Ectodermal cell (in vitro differentiated cells): ENCODE measurements at regions not wholly inside any gene's neighbourhood (a gene's known extent, or its start where the extent isn't known, plus 50 kb on each side); places are given as distances from the start of the nearest gene placed in this dataset.

Source experiments
- H3K27ac ChIP-seq: 2 replicates; pipeline ENCODE4 v1.7.0; 2013; ENCODE audit warnings: mild to moderate bottlenecking, low read depth, low read length; ENCODE audit not compliant: insufficient read depth, poor library complexity, severe bottlenecking
- H3K27me3 ChIP-seq: 2 replicates; pipeline ENCODE4 v1.7.0; 2013; ENCODE audit warnings: mild to moderate bottlenecking, low read length; ENCODE audit not compliant: insufficient read depth, control insufficient read depth, poor library complexity, severe bottlenecking
- H3K36me3 ChIP-seq: one replicate; pipeline ENCODE4 v1.7.0; 2013; ENCODE audit warnings: low read length; ENCODE audit not compliant: control insufficient read depth, insufficient read depth
- H3K4me1 ChIP-seq: one replicate; pipeline ENCODE4 v1.7.0; 2013; ENCODE audit warnings: low read length; ENCODE audit not compliant: control insufficient read depth, insufficient read depth
- H3K4me3 ChIP-seq: 2 replicates; pipeline ENCODE4 v1.7.0; 2013; ENCODE audit warnings: low read depth, low read length, control low read depth; ENCODE audit not compliant: insufficient read depth
- H3K9me3 ChIP-seq: 2 replicates; pipeline ENCODE4 v1.7.0; 2013; ENCODE audit warnings: mild to moderate bottlenecking, low read length, moderate library complexity; ENCODE audit not compliant: control insufficient read depth
- WGBS, 2 experiments: methylation state at CpG; one replicate each; pipeline ENCODE4 v1.1.7; 2013; ENCODE audit warnings: missing lambda C conversion rate in 2 of 2; 5-methylcytosine and 5-hydroxymethylcytosine counted together

- no peak overlapping the region for H3K27ac ChIP-seq
These were observed 384.3 kb upstream of the ID2 start for GRCh38 chr2:8297376-8298231.

GRCh38 chr2:8298783-8299182 is 383.1 kb upstream of the ID2 start:
- H3K36me3 ChIP-seq: no peaks in the 10 kb centered on the region
- H3K27me3 ChIP-seq: no peaks in the 10 kb centered on the region
- 91 to 97% methylated on average over 3 of the region's 3 CpGs for WGBS, 2 experiments

More at GRCh38 chr2:8297376-8298231, 384.3 kb upstream of the ID2 start:
- 95 to 96% methylated on average over 8 of the region's 8 CpGs for WGBS, 2 experiments
- no peak overlapping the region for H3K4me3 ChIP-seq
- H3K36me3 ChIP-seq: no peaks in the 10 kb centered on the region
- no peaks in the 10 kb centered on the region for H3K9me3 ChIP-seq
- no peaks in the 10 kb centered on the region for H3K27me3 ChIP-seq
- H3K4me1 ChIP-seq: no peaks in the 10 kb centered on the region

GRCh38 chr2:8300216-8300615 is 381.6 kb upstream of the ID2 start:
- no peaks in the 10 kb centered on the region for H3K9me3 ChIP-seq
- H3K4me1 ChIP-seq: no peaks in the 10 kb centered on the region
- H3K36me3 ChIP-seq: no peaks in the 10 kb centered on the region
- WGBS, 2 experiments: 54 to 59% methylated on average over 5 of the region's 5 CpGs
- no peak overlapping the region for H3K4me3 ChIP-seq
- H3K27ac ChIP-seq: no peak overlapping the region
- H3K27me3 ChIP-seq: no peaks in the 10 kb centered on the region

More at GRCh38 chr2:8298783-8299182, 383.1 kb upstream of the ID2 start:
- H3K4me1 ChIP-seq: no peaks in the 10 kb centered on the region
- H3K4me3 ChIP-seq: no peak overlapping the region
- no peaks in the 10 kb centered on the region for H3K9me3 ChIP-seq
- no peak overlapping the region for H3K27ac ChIP-seq

GRCh38 chr2:8300905-8301304 is 381.0 kb upstream of the ID2 start:
- Histone ChIP-seq H3K27ac (no peak overlapping the region), H3K36me3 (no peaks in the 10 kb centered on the region), H3K9me3 (no peaks in the 10 kb centered on the region), H3K27me3 (no peaks in the 10 kb centered on the region), H3K4me1 (no peaks in the 10 kb centered on the region), H3K4me3 (no peak overlapping the region)
- WGBS, 2 experiments: 49 to 50% methylated on average over 3 of the region's 3 CpGs

- Histone ChIP-seq H3K27ac (no peak overlapping the region), H3K36me3 (no peaks in the 10 kb centered on the region), H3K27me3 (no peaks in the 10 kb centered on the region), H3K4me1 (no peaks in the 10 kb centered on the region), H3K4me3 (no peak overlapping the region), H3K9me3 (no peaks in the 10 kb centered on the region)
- 74 to 77% methylated on average over 10 of the region's 10 CpGs for WGBS, 2 experiments
These were observed 378.5 kb upstream of the ID2 start for GRCh38 chr2:8303322-8303832.

GRCh38 chr2:8304821-8305766 is 376.8 kb upstream of the ID2 start:
- H3K27me3 ChIP-seq: no peaks in the 10 kb centered on the region
- WGBS, 2 experiments: 94 to 95% methylated on average over 18 of the region's 18 CpGs
- H3K36me3 ChIP-seq: no peaks in the 10 kb centered on the region
- no peak overlapping the region for H3K4me3 ChIP-seq
- H3K27ac ChIP-seq: no peak overlapping the region
- no peaks in the 10 kb centered on the region for H3K4me1 ChIP-seq
- no peaks in the 10 kb centered on the region for H3K9me3 ChIP-seq

- Histone ChIP-seq H3K27ac (no peak overlapping the region), H3K4me1 (peaks cover 2% of the 10 kb centered on the region), H3K9me3 (no peaks in the 10 kb centered on the region), H3K4me3 (no peak overlapping the region), H3K36me3 (no peaks in the 10 kb centered on the region), H3K27me3 (no peaks in the 10 kb centered on the region)
- WGBS, 2 experiments: 92 to 94% methylated on average over 4 to 5 of the region's 7 CpGs
These were observed 375.1 kb upstream of the ID2 start for GRCh38 chr2:8306530-8307351.

- no peak overlapping the region for H3K27ac ChIP-seq
- 87 to 88% methylated on average over 7 of the region's 7 CpGs for WGBS, 2 experiments
- no peak overlapping the region for H3K4me3 ChIP-seq
- no peaks in the 10 kb centered on the region for H3K9me3 ChIP-seq
- no peaks in the 10 kb centered on the region for H3K36me3 ChIP-seq
- H3K4me1 ChIP-seq: peaks cover 8% of the 10 kb centered on the region
- H3K27me3 ChIP-seq: no peaks in the 10 kb centered on the region
These were observed 374.2 kb upstream of the ID2 start for GRCh38 chr2:8307606-8308180.

DNA sequence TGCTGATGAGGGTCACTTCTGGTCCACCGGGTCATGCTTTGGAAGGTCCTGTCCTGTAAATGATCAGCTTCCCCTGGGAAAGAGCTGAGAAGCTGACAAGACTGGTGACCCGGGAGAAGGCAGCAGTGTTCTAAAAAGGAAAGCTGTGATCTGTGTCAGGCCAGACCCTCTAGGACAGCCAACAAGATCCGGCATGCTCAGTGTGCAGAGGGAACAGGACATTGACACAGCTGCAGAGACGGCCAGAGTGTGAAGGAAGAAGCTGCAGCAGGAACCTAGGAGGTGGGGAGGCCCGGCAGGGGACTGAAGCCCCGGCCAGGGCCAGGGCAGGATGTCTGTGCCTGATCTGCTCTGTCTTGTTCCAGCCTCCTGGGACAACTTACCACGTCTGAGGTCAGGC is 372.7 kb upstream of the ID2 start:
- H3K4me1 ChIP-seq: peaks cover 8% of the 10 kb centered on the region
- 86 to 89% methylated on average over 7 of the region's 7 CpGs for WGBS, 2 experiments

More for the DNA sequence above, 372.7 kb upstream of the ID2 start:
- H3K36me3 ChIP-seq: no peaks in the 10 kb centered on the region
- no peaks in the 10 kb centered on the region for H3K27me3 ChIP-seq
- H3K9me3 ChIP-seq: no peaks in the 10 kb centered on the region
- no peak overlapping the region for H3K27ac ChIP-seq
- H3K4me3 ChIP-seq: no peak overlapping the region
